Activated CD4-positive, alpha-beta memory T cell treated with anti-CD3 and anti-CD28 coated beads for 36 hours (primary cell): ENCODE measurements at regions not wholly inside any gene's neighbourhood (a gene's known extent, or its start where the extent isn't known, plus 50 kb on each side); places are given as distances from the start of the nearest gene placed in this dataset.
"Not testable (repeated sequence)": the region's sequence is repeated elsewhere in the genome, so short reads cannot be mapped to it uniquely, and the experiment has no call there.

Source experiments
- CTCF ChIA-PET: fragments of 350-600 bp; sonication (Branson Sonifier 250); formaldehyde crosslinking; loops from one replicate; lab custom pipeline; 2021; ENCODE audit warnings: antibody characterized with exemption, inconsistent platforms; lab: Charles Lee
- POLR2A ChIA-PET: fragments of 350-600 bp; sonication (Branson Sonifier 250); formaldehyde crosslinking; loops from one replicate; lab custom pipeline; 2021; ENCODE audit warnings: antibody characterized with exemption; lab: Charles Lee
- DNase-seq: peaks from one replicate; pipeline ENCODE4 v3.0.0-alpha.2; 2020
- H3K27ac Mint-ChIP-seq: one replicate; pipeline ENCODE4 v1.8.0; 2021; ENCODE audit warnings: mixed read lengths
- H3K27me3 Mint-ChIP-seq: one replicate; pipeline ENCODE4 v1.8.0; 2021; ENCODE audit warnings: mixed read lengths
- H3K36me3 Mint-ChIP-seq: one replicate; pipeline ENCODE4 v1.8.0; 2021; ENCODE audit warnings: mixed read lengths
- H3K4me1 Mint-ChIP-seq: one replicate; pipeline ENCODE4 v1.8.0; 2021; ENCODE audit warnings: low read depth, mixed read lengths
- H3K4me3 Mint-ChIP-seq: one replicate; pipeline ENCODE4 v1.8.0; 2021; ENCODE audit warnings: mild to moderate bottlenecking, mixed read lengths
- H3K9me3 Mint-ChIP-seq: one replicate; pipeline ENCODE4 v1.8.0; 2021; ENCODE audit warnings: mixed read lengths
- intact Hi-C: fragments of 100-400 bp; cut with micrococcal nuclease; formaldehyde crosslinking; loops from one replicate; pipeline ENCODE4 v1.15.1; 2023

- ChIA-PET CTCF (interaction anchor here (0.6 kb wide), 1 partner anchor 417 kb away, joined by 5 read pairs; no protein-coding TSS in a partner anchor), POLR2A (no interaction called here)
- no peak overlapping the region for H3K4me3 Mint-ChIP-seq
- H3K4me1 Mint-ChIP-seq = peaks cover 25% of the 10 kb centered on the region
- no peaks in the 10 kb centered on the region for H3K36me3 Mint-ChIP-seq
- H3K9me3 Mint-ChIP-seq = peaks cover 1% of the 10 kb centered on the region
- intact Hi-C loops = no loop called here
- no peak overlapping the region for H3K27ac Mint-ChIP-seq
- DNase-seq = no peak
- H3K27me3 Mint-ChIP-seq = no peaks in the 10 kb centered on the region
Observed at GRCh38 chr13:40362502-40362901, 303.9 kb downstream of the FOXO1 start.

GRCh38 chr13:40363653-40364052, 302.8 kb downstream of the FOXO1 start:
- intact Hi-C loops = no loop called here
- H3K9me3 Mint-ChIP-seq = peaks cover 1% of the 10 kb centered on the region
- no peak for DNase-seq
- peaks cover 25% of the 10 kb centered on the region for H3K4me1 Mint-ChIP-seq
- H3K27ac Mint-ChIP-seq = no peak overlapping the region
- no peak overlapping the region for H3K4me3 Mint-ChIP-seq
- ChIA-PET CTCF (interaction anchor here (0.8 to 1.3 kb wide), 2 partner anchors 295 to 421 kb away, joined by 3 to 4 read pairs; no protein-coding TSS in a partner anchor), POLR2A (no interaction called here)
- no peaks in the 10 kb centered on the region for H3K27me3 Mint-ChIP-seq
- no peaks in the 10 kb centered on the region for H3K36me3 Mint-ChIP-seq

GRCh38 chr13:40366119-40366518, 300.3 kb downstream of the FOXO1 start:
- ChIA-PET POLR2A (no interaction called here), CTCF (interaction anchor here (0.7 kb wide), 1 partner anchor 423 kb away, joined by 3 read pairs; no protein-coding TSS in a partner anchor)
- intact Hi-C loops = no loop called here
- H3K9me3 Mint-ChIP-seq = no peaks in the 10 kb centered on the region
- H3K27me3 Mint-ChIP-seq = peaks cover 1% of the 10 kb centered on the region
- H3K4me3 Mint-ChIP-seq = no peak overlapping the region
- no peaks in the 10 kb centered on the region for H3K36me3 Mint-ChIP-seq
- H3K4me1 Mint-ChIP-seq = peaks cover 40% of the 10 kb centered on the region
- no peak overlapping the region for H3K27ac Mint-ChIP-seq
- DNase-seq = no peak

- Mint-ChIP-seq H3K4me1 (peaks cover 40% of the 10 kb centered on the region), H3K4me3 (no peak overlapping the region), H3K9me3 (no peaks in the 10 kb centered on the region), H3K36me3 (no peaks in the 10 kb centered on the region), H3K27me3 (peaks cover 1% of the 10 kb centered on the region), H3K27ac (no peak overlapping the region)
- DNase-seq = no peak
- CTCF ChIA-PET = interaction anchor here (0.7 kb wide), 1 partner anchor 60 kb away, joined by 5 read pairs; no protein-coding TSS in a partner anchor
- POLR2A ChIA-PET = interaction anchor here (0.6 kb wide), 1 partner anchor 57 kb away, joined by 3 read pairs; no protein-coding TSS in a partner anchor
- intact Hi-C loops = no loop called here
Observed at GRCh38 chr13:40368127-40368891, 298.1 kb downstream of the FOXO1 start.

- Mint-ChIP-seq H3K27me3 (peaks cover 1% of the 10 kb centered on the region), H3K9me3 (no peaks in the 10 kb centered on the region), H3K4me3 (no peak overlapping the region), H3K36me3 (no peaks in the 10 kb centered on the region), H3K4me1 (peaks cover 34% of the 10 kb centered on the region), H3K27ac (no peak overlapping the region)
- ChIA-PET POLR2A (no interaction called here), CTCF (interaction anchor here (1.1 kb wide), 1 partner anchor 20 kb away, joined by 3 read pairs; no protein-coding TSS in a partner anchor)
- intact Hi-C loops = loop anchor here (5.0 kb wide), 2 partner anchors 148 to 268 kb away; no protein-coding TSS in a partner anchor
- peak; percentile 38 for DNase-seq
Observed at GRCh38 chr13:40370661-40371060, 295.8 kb downstream of the FOXO1 start.

- POLR2A ChIA-PET = interaction anchor here (0.6 kb wide), 1 partner anchor 66 kb away, joined by 6 read pairs; no protein-coding TSS in a partner anchor
- intact Hi-C loops = loop anchor here (2.0 to 5.0 kb wide), 3 partner anchors 57 to 269 kb away; no protein-coding TSS in a partner anchor
- no peak overlapping the region for H3K27ac Mint-ChIP-seq
- DNase-seq = no peak
- H3K4me3 Mint-ChIP-seq = no peak overlapping the region
- H3K36me3 Mint-ChIP-seq = no peaks in the 10 kb centered on the region
- CTCF ChIA-PET = interaction anchor here (1.1 kb wide), 1 partner anchor 21 kb away, joined by 3 read pairs; no protein-coding TSS in a partner anchor
- peaks cover 1% of the 10 kb centered on the region for H3K27me3 Mint-ChIP-seq
- no peaks in the 10 kb centered on the region for H3K9me3 Mint-ChIP-seq
- H3K4me1 Mint-ChIP-seq = peaks cover 34% of the 10 kb centered on the region
Observed at GRCh38 chr13:40371531-40372125, 294.8 kb downstream of the FOXO1 start.

GRCh38 chr13:40373608-40374007, 292.8 kb downstream of the FOXO1 start:
- POLR2A ChIA-PET, H3K9me3 Mint-ChIP-seq, H3K36me3 Mint-ChIP-seq, CTCF ChIA-PET, H3K27me3 Mint-ChIP-seq, H3K4me3 Mint-ChIP-seq: not testable (repeated sequence)
- H3K4me1 Mint-ChIP-seq = peaks cover 41% of the 10 kb centered on the region
- DNase-seq = peak; percentile 69
- intact Hi-C loops = loop anchor here (2.0 to 5.0 kb wide), 3 partner anchors 59 to 271 kb away; no protein-coding TSS in a partner anchor
- peak overlapping the region; percentile 21 for H3K27ac Mint-ChIP-seq

GRCh38 chr13:40375489-40376171, 290.8 kb downstream of the FOXO1 start:
- H3K36me3 Mint-ChIP-seq = no peaks in the 10 kb centered on the region
- intact Hi-C loops = no loop called here
- peaks cover 3% of the 10 kb centered on the region for H3K9me3 Mint-ChIP-seq
- CTCF ChIA-PET = interaction anchor here (1.1 kb wide), 1 partner anchor 307 kb away, joined by 3 read pairs; no protein-coding TSS in a partner anchor
- DNase-seq = no peak
- H3K27me3 Mint-ChIP-seq = no peaks in the 10 kb centered on the region
- no peak overlapping the region for H3K27ac Mint-ChIP-seq
- H3K4me1 Mint-ChIP-seq = peaks cover 31% of the 10 kb centered on the region
- POLR2A ChIA-PET = no interaction called here
- H3K4me3 Mint-ChIP-seq = no peak overlapping the region

- peaks cover 23% of the 10 kb centered on the region for H3K4me1 Mint-ChIP-seq
- CTCF ChIA-PET = interaction anchor here (1.1 kb wide), 1 partner anchor 306 kb away, joined by 3 read pairs; no protein-coding TSS in a partner anchor
- intact Hi-C loops = no loop called here
Observed at GRCh38 chr13:40376296-40376849, 290.1 kb downstream of the FOXO1 start.

GRCh38 chr13:40376867-40377535, 289.4 kb downstream of the FOXO1 start:
- Mint-ChIP-seq H3K9me3 (peaks cover 3% of the 10 kb centered on the region), H3K36me3 (no peaks in the 10 kb centered on the region), H3K27me3 (no peaks in the 10 kb centered on the region), H3K4me1 (peaks cover 20% of the 10 kb centered on the region), H3K27ac (no peak overlapping the region), H3K4me3 (no peak overlapping the region)
- CTCF ChIA-PET = interaction anchor here (1.1 kb wide), 1 partner anchor 307 kb away, joined by 3 read pairs; no protein-coding TSS in a partner anchor
- DNase-seq = no peak
- POLR2A ChIA-PET = interaction anchor here (1.0 kb wide), 1 partner anchor 10 kb away, joined by 5 read pairs; no protein-coding TSS in a partner anchor
- intact Hi-C loops = no loop called here

More at GRCh38 chr13:40376296-40376849, 290.1 kb downstream of the FOXO1 start:
- Mint-ChIP-seq H3K27ac (no peak overlapping the region), H3K27me3 (no peaks in the 10 kb centered on the region), H3K9me3 (peaks cover 3% of the 10 kb centered on the region), H3K36me3 (no peaks in the 10 kb centered on the region), H3K4me3 (no peak overlapping the region)
- no peak for DNase-seq
- POLR2A ChIA-PET = no interaction called here

- peaks cover 3% of the 10 kb centered on the region for H3K9me3 Mint-ChIP-seq
- H3K27me3 Mint-ChIP-seq = no peaks in the 10 kb centered on the region
- peaks cover 20% of the 10 kb centered on the region for H3K4me1 Mint-ChIP-seq
- DNase-seq = peak; percentile 65
- no peak overlapping the region for H3K4me3 Mint-ChIP-seq
- H3K27ac Mint-ChIP-seq = no peak overlapping the region
- ChIA-PET CTCF (interaction anchor here (1.1 kb wide), 1 partner anchor 308 kb away, joined by 3 read pairs; no protein-coding TSS in a partner anchor), POLR2A (interaction anchor here (1.0 kb wide), 1 partner anchor 9 kb away, joined by 5 read pairs; no protein-coding TSS in a partner anchor)
- H3K36me3 Mint-ChIP-seq = no peaks in the 10 kb centered on the region
- intact Hi-C loops = no loop called here
Observed at GRCh38 chr13:40377783-40378182, 288.7 kb downstream of the FOXO1 start.
